SK-N-DZ (cell line): ENCODE measurements at regions not wholly inside any gene's neighbourhood (a gene's known extent, or its start where the extent isn't known, plus 50 kb on each side); places are given as distances from the start of the nearest gene placed in this dataset.

Source experiments
- DNase-seq: peaks from one replicate; pipeline ENCODE4 v3.0.0-alpha.2; 2015; ENCODE audit warnings: low spot score

DNA sequence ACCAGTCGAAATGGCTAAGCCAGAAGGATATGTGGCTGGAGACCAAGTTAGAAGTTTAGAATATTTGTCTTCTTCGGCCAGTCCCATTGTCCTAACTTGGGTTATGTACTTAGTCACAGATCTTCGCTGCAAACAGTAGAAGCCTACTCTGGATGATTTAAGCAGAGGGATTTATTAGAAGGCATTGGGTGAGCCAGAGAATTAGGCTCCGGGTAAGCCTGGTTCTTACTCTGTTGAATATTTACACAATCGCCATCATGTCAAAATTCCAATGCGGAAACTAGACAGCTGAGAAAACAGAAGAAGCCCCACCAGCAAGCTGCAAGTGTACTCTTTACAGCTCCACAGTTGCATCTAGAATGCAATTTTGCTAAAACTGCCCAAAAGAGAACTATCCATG is 276.6 kb downstream of the CMPK2 start:
- no peak for DNase-seq

DNA sequence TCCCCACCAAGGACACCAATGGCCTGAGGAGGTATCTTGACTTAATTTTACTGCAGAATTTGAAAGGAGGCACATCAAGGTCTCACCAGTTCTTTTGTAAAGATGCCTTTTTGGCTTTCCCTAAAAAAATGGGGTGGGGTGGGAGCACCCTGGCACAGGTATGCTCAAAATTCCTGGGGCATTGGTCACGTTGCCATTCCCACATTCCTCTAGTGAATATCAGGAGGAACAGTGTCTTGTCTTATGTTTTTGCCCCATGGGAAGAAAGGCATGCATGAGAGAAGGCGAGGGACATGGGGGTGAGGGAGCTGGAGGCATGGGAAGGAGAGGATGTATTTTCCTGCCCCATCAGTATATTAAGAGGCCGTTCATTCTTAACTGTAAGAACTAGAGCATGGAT is 275.3 kb downstream of the CMPK2 start:
- DNase-seq = no peak

DNA sequence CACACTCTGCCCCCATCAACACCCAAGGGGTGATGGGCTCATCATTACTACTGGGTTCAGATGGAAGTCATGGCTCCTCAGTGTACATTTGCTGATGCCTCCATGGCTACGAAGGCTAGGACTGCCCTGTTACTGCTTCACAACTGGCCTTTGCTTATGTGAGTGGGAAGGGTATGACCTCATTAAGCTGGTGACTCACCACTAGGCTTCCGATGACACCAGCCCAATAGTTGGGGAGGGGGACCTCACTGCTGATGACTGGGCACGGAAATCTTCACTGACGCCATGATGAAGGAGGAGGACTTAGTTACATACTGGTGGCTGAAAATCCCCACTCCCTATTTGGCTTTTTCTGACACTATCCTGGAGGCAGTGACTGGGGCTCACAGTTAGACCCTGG is 263.2 kb downstream of the CMPK2 start:
- DNase-seq = no peak

GRCh38 chr2:6605836-6606505 is 259.7 kb downstream of the CMPK2 start:
- no peak for DNase-seq

GRCh38 chr2:6617794-6618193 is 247.9 kb downstream of the CMPK2 start:
- no peak for DNase-seq

GRCh38 chr2:6618201-6618600 is 247.5 kb downstream of the CMPK2 start:
- DNase-seq = no peak

GRCh38 chr2:6623746-6624145 is 242.0 kb downstream of the CMPK2 start:
- DNase-seq = no peak

DNA sequence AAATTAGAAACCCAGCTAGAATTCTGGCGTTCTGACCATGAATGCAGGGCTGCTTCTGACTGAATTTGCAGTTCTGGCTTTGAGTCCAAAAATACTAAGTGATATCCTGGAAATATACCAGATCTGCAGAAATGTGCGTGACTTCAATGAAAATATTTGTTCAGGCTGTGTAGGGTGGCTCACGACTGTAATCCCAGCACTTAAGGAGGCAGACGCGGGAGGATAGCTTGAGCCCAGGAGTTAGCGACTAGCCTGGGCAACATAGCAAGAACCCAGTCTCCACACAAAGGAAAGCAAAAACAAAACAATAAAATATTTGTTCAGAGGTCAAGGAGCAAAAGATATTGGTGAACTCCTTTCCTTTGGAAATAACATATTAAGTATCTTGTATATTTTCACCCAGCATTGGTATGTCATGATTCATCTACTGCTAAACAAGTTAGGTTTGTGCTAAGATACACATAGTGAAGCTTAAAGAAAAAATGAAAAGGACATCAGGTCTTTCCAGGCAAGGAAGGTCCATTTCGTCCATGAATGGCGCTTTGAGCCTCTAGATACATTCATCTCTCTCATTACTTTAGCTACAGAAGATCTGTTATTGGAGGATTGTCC is 239.2 kb downstream of the CMPK2 start:
- DNase-seq = no peak

GRCh38 chr2:6627316-6627715 is 238.4 kb downstream of the CMPK2 start:
- no peak for DNase-seq

- DNase-seq = no peak
These were observed 235.5 kb downstream of the CMPK2 start for GRCh38 chr2:6630209-6630608.

GRCh38 chr2:6635296-6635695 is 230.4 kb downstream of the CMPK2 start:
- DNase-seq = no peak

- DNase-seq = peak; percentile 95
These were observed 228.4 kb downstream of the CMPK2 start for GRCh38 chr2:6637330-6637729.

GRCh38 chr2:6639929-6640620 is 225.6 kb downstream of the CMPK2 start:
- peak; percentile 91 for DNase-seq

- DNase-seq = no peak
These were observed 225.1 kb downstream of the CMPK2 start for GRCh38 chr2:6640621-6641015.

- DNase-seq = no peak
These were observed 223.8 kb downstream of the CMPK2 start for GRCh38 chr2:6641956-6642355.

DNA sequence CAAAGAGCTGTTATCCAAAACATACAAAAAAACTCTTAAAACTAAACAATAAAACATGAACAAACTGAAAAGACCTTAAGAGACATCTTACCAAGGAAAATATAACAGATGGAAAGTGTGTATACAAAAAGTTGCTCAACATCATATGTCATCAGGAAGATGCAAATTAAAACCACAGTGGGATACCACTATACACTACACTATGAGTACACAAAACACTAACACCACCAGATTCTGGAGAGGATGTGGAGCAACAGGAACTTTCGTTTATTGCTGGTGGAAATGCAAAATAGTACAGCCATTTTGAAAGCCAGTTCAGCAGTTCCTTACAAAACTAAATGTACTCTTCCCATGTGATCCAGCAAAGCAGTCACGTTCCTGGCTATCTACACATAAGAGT is 221.4 kb downstream of the CMPK2 start:
- no peak for DNase-seq

DNA sequence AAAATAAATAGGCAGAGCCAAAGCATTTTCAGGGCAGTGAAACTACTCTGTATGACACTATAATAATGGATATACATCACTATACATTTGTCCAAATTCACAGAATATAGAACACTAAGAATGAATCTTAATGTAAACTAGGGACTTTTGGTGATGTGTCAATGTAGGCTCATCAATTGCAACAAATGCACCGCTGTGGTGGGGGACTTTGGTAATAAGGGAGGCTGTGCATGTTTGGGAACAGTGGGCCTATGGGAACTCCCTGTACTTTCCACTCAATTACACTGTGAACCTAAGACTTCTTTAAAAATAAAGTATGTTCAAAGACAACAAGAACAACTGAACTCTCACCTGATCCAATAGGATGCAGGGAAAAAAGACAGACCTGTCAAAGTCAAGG is 220.7 kb downstream of the CMPK2 start:
- DNase-seq = no peak

DNA sequence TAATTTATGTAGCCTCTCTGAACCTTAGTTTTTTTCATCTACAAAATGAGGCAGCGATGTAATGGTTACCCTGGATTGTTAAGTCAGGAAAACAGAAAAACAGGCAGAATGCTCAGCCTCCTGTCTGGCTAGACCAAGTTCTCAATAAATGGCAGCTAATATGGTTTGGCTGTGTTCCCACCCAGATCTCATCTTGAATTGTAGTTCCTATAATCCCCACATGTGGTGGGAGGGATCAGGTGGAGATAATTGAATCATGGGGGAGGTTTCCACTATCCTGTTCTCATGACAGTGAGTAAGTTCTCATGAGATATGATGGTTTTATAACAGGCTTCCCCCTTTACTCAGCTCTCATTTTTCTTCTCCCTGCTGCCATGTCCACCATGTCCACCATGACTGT is 220.0 kb downstream of the CMPK2 start:
- DNase-seq = peak; percentile 80

DNA sequence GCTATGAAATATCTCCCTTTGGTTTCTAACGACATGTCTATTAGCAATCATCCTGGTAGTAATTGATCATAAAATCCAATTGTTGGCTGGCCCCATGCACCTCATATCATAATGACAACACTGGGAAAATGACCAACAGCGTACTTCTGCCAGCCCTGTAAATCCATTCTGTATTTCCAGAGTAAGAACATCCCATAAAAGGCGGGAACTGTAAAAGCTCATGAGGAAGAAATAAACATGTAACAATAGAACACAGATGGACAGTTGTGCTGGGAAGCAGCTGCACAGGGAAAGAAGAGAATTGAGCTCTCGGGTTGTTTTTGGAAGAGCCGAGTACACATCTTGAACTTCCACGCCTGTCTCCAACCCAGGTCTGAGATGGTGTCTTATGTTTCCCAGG is 218.7 kb downstream of the CMPK2 start:
- DNase-seq = no peak

GRCh38 chr2:6648596-6649247 is 217.0 kb downstream of the CMPK2 start:
- no peak for DNase-seq

DNA sequence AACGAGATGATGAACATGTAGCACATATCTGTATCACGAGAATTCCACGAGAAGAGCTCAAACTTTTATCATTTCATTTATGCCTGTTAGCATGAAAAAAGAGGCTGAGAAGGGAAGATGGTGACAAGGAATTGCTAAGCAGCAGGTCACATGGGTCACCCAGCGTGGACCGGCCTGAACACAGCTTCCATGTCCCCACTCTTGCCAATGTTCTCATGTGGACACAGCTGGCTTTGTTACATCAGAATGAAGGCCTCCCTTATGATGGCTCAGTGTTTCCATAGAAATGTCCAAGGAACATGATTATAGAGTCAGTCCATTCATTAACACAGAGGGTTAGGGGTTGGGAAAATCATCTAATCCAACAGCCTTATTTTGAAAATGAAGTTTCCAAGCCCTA is 215.4 kb downstream of the CMPK2 start:
- DNase-seq = no peak

DNA sequence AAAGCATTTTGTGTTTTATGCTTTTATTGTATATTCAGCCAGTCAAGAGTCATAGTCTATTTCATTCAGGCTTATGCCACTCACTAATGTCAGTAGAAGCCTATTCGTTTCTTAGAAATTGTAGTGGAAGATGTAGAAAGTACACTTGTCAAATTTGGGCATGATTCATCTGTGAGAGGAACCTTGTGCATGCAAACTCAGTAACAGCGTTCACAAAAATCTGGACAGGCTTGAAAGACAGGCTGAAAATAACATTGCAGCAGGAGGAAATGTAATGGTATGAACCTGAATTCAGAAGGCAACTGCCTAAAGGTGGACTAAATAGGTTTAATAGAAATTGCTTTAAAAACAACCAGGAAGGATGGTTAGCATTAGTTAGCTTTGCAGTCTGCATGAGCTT is 213.5 kb downstream of the CMPK2 start:
- no peak for DNase-seq
